Type B pancreatic cell (in vitro differentiated cells): ENCODE measurements at regions not wholly inside any gene's neighbourhood (a gene's known extent, or its start where the extent isn't known, plus 50 kb on each side); places are given as distances from the start of the nearest gene placed in this dataset.

Experiments used
- DNase-seq: peaks from one replicate; pipeline ENCODE4 v3.0.0; 2021; ENCODE audit warnings: mixed read lengths; ENCODE audit not compliant: unreplicated experiment; ENCODE audit errors: extremely low spot score
- H3K27ac Mint-ChIP-seq: 2 replicates; pipeline ENCODE4 v1.8.0; 2021; ENCODE audit warnings: mild to moderate bottlenecking, mixed read lengths
- H3K27me3 Mint-ChIP-seq: 2 replicates; pipeline ENCODE4 v1.8.0; 2021; ENCODE audit warnings: mixed read lengths
- H3K36me3 Mint-ChIP-seq: 2 replicates; pipeline ENCODE4 v1.8.0; 2021; ENCODE audit warnings: mixed read lengths
- H3K4me1 Mint-ChIP-seq: one replicate; pipeline ENCODE4 v1.8.0; 2021; ENCODE audit warnings: mixed read lengths; ENCODE audit not compliant: unreplicated experiment
- H3K4me3 Mint-ChIP-seq: 2 replicates; pipeline ENCODE4 v1.8.0; 2021; ENCODE audit warnings: mild to moderate bottlenecking, mixed read lengths
- H3K9me3 Mint-ChIP-seq: 2 replicates; pipeline ENCODE4 v1.8.0; 2021; ENCODE audit warnings: mixed read lengths
- CTCF ChIP-seq: fragments of 200-600 bp; sonication (generic); conservative IDR thresholded peaks from 2 replicates; pipeline ENCODE4 v1.5.0; 2021; ENCODE audit warnings: antibody characterized with exemption, mild to moderate bottlenecking

- DNase-seq: no peak
- Mint-ChIP-seq H3K9me3 (no peaks in the 10 kb centered on the region), H3K27me3 (peaks cover 3% of the 10 kb centered on the region), H3K36me3 (no peaks in the 10 kb centered on the region), H3K4me1 (no peaks in the 10 kb centered on the region), H3K27ac (no peak overlapping the region), H3K4me3 (no peak overlapping the region)
- no peak for TF ChIP-seq CTCF
These were observed 460.8 kb upstream of the CHST9 start for GRCh38 chr18:27645929-27646328.

GRCh38 chr18:27636576-27637085 is 451.5 kb upstream of the CHST9 start:
- Mint-ChIP-seq H3K4me3 (no peak overlapping the region), H3K4me1 (no peaks in the 10 kb centered on the region), H3K9me3 (no peaks in the 10 kb centered on the region), H3K27me3 (no peaks in the 10 kb centered on the region), H3K36me3 (no peaks in the 10 kb centered on the region), H3K27ac (no peak overlapping the region)
- no peak for DNase-seq
- no peak for TF ChIP-seq CTCF

GRCh38 chr18:27632706-27633105 is 447.6 kb upstream of the CHST9 start:
- no peaks in the 10 kb centered on the region for H3K9me3 Mint-ChIP-seq
- no peaks in the 10 kb centered on the region for H3K36me3 Mint-ChIP-seq
- H3K27me3 Mint-ChIP-seq: no peaks in the 10 kb centered on the region
- no peak for DNase-seq
- TF ChIP-seq CTCF: no peak
- H3K4me3 Mint-ChIP-seq: no peak overlapping the region
- no peak overlapping the region for H3K27ac Mint-ChIP-seq
- no peaks in the 10 kb centered on the region for H3K4me1 Mint-ChIP-seq

GRCh38 chr18:27627927-27628326 is 442.8 kb upstream of the CHST9 start:
- Mint-ChIP-seq H3K4me1 (no peaks in the 10 kb centered on the region), H3K4me3 (no peak overlapping the region), H3K9me3 (no peaks in the 10 kb centered on the region), H3K27ac (no peak overlapping the region), H3K36me3 (no peaks in the 10 kb centered on the region), H3K27me3 (no peaks in the 10 kb centered on the region)
- no peak for DNase-seq
- peak; percentile 17 for TF ChIP-seq CTCF

GRCh38 chr18:27621236-27621890 is 436.3 kb upstream of the CHST9 start:
- no peak for DNase-seq
- Mint-ChIP-seq H3K27me3 (no peaks in the 10 kb centered on the region), H3K9me3 (no peaks in the 10 kb centered on the region), H3K4me3 (no peak overlapping the region), H3K4me1 (no peaks in the 10 kb centered on the region), H3K27ac (no peak overlapping the region), H3K36me3 (no peaks in the 10 kb centered on the region)
- no peak for TF ChIP-seq CTCF
